RWPE1 (cell line): ENCODE measurements at regions not wholly inside any gene's neighbourhood (a gene's known extent, or its start where the extent isn't known, plus 50 kb on each side); places are given as distances from the start of the nearest gene placed in this dataset.

Experiments
- CTCF ChIA-PET: fragments of 350-600 bp; sonication (Branson Sonifier 250); formaldehyde crosslinking; extraction: SDS; loops from one replicate; lab custom pipeline; 2021; lab: Yijun Ruan, JAX
- POLR2A ChIA-PET: fragments of 400-600 bp; formaldehyde crosslinking; extraction: SDS; loops from one replicate; lab custom pipeline; 2020; ENCODE audit warnings: antibody characterized with exemption; ENCODE audit not compliant: low non-redundant PET; lab: Yijun Ruan, JAX
- DNase-seq: peaks from one replicate; pipeline ENCODE4 v3.0.0; 2012; ENCODE audit warnings: low spot score
- H3K27ac ChIP-seq: fragments of 450-650 bp; 2 replicates; pipeline ENCODE4 v1.5.1; 2017
- CTCF ChIP-seq: fragments of 450-650 bp; conservative IDR thresholded peaks from 2 replicates; pipeline ENCODE4 v1.5.1; 2017; ENCODE audit warnings: low read depth, mild to moderate bottlenecking

- no peak overlapping the region for H3K27ac ChIP-seq
- no peak for DNase-seq
- ChIA-PET POLR2A (no interaction called here), CTCF (no interaction called here)
- no peak for TF ChIP-seq CTCF
Observed at GRCh38 chrY:7879245-7879644, 967.7 kb upstream of the AMELY start.

GRCh38 chrY:7878719-7879118 is 967.2 kb upstream of the AMELY start:
- TF ChIP-seq CTCF: no peak
- POLR2A ChIA-PET: no interaction called here
- DNase-seq: no peak
- H3K27ac ChIP-seq: no peak overlapping the region
- CTCF ChIA-PET: no interaction called here

GRCh38 chrY:7877458-7877857 is 965.9 kb upstream of the AMELY start:
- ChIA-PET CTCF (no interaction called here), POLR2A (no interaction called here)
- no peak for TF ChIP-seq CTCF
- H3K27ac ChIP-seq: no peak overlapping the region
- no peak for DNase-seq

- DNase-seq: peak; percentile 0
- H3K27ac ChIP-seq: no peak overlapping the region
- ChIA-PET POLR2A (no interaction called here), CTCF (no interaction called here)
- TF ChIP-seq CTCF: no peak
Observed at GRCh38 chrY:7874080-7874479, 962.5 kb upstream of the AMELY start.

- POLR2A ChIA-PET: no interaction called here
- DNase-seq: no peak
- no peak overlapping the region for H3K27ac ChIP-seq
- CTCF ChIA-PET: no interaction called here
- no peak for TF ChIP-seq CTCF
Observed at GRCh38 chrY:7871304-7871932, 959.9 kb upstream of the AMELY start.

GRCh38 chrY:7866976-7867375 is 955.4 kb upstream of the AMELY start:
- TF ChIP-seq CTCF: no peak
- no peak overlapping the region for H3K27ac ChIP-seq
- ChIA-PET CTCF (no interaction called here), POLR2A (no interaction called here)
- DNase-seq: no peak
